Endothelial cell of umbilical vein (primary cell): ENCODE measurements at regions not wholly inside any gene's neighbourhood (a gene's known extent, or its start where the extent isn't known, plus 50 kb on each side); places are given as distances from the start of the nearest gene placed in this dataset.

Source experiments
- BruUV-seq: library from RNA; stranded (reverse); fragments of 400-500 nt; replicated peaks from 2 replicates; lab custom pipeline; 2021; lab: Mats Ljungman, UMichigan
- CTCF ChIA-PET: fragments of 300-600, 350-600 bp; sonication (Branson Sonifier 250); formaldehyde crosslinking; loops from one replicate; lab custom pipeline; 2021; ENCODE audit warnings: antibody characterized with exemption, inconsistent platforms; lab: Charles Lee
- POLR2A ChIA-PET: fragments of 300-600, 350-600 bp; sonication (Branson Sonifier 250); formaldehyde crosslinking; loops from one replicate; lab custom pipeline; 2021; ENCODE audit warnings: antibody characterized with exemption, inconsistent platforms; lab: Charles Lee
- DNase-seq: peaks from one replicate; pipeline ENCODE4 v3.0.0-alpha.2; 2011; ENCODE audit warnings: low read depth, low spot score
- FAIRE-seq: peaks from 2 replicates; lab custom pipeline; 2011; peaks lifted over from hg19 to GRCh38; lab: Jason Lieb, UNC
- H2AFZ ChIP-seq: 2 replicates; pipeline ENCODE4 v1.6.0; 2012; ENCODE audit warnings: low read depth, low read length, control low read depth, inconsistent platforms
- H3K27ac ChIP-seq: 2 replicates; pipeline ENCODE4 v1.5.1; 2011; ENCODE audit warnings: low read depth, mild to moderate bottlenecking, control low read depth, low read length, moderate library complexity; ENCODE audit not compliant: insufficient read depth
- H3K27me3 ChIP-seq, 2 experiments: 2 replicates each; pipeline versions ENCODE4 v1.6.0 to v1.6.1; 2011; ENCODE audit warnings: low read length in 2 of 2, mixed read lengths in 1 of 2; ENCODE audit not compliant: control insufficient read depth in 2 of 2, insufficient read depth in 2 of 2
- H3K36me3 ChIP-seq, 2 experiments: 2 replicates in 1 of 2; 3 replicates in 1 of 2; pipeline ENCODE4 v1.5.1; 2011; ENCODE audit warnings: low read length in 2 of 2, mild to moderate bottlenecking in 1 of 2, moderate library complexity in 1 of 2; ENCODE audit not compliant: control insufficient read depth in 2 of 2, insufficient read depth in 2 of 2; ENCODE audit errors: extremely low read depth in 1 of 2
- H3K4me1 ChIP-seq: 3 replicates; pipeline ENCODE4 v1.5.1; 2011; ENCODE audit warnings: mild to moderate bottlenecking, low read length; ENCODE audit not compliant: control insufficient read depth, insufficient read depth; ENCODE audit errors: extremely low read depth
- H3K4me2 ChIP-seq: 2 replicates; pipeline ENCODE4 v1.6.1; 2011; ENCODE audit warnings: low read length, control low read depth, mixed read lengths; ENCODE audit not compliant: insufficient read depth
- H3K4me3 ChIP-seq, 3 experiments: fragments of 200-600 bp in 1 of 3; sonication (generic), shearing (Covaris generic) in 1 of 3; replicated peaks in 1 of 3; 2 replicates each; pipeline ENCODE4 v1.5.1; 2011 to 2016; ENCODE audit warnings: control low read depth in 3 of 3, low read length in 3 of 3, mild to moderate bottlenecking in 2 of 3, inconsistent platforms in 1 of 3, low read depth in 1 of 3, moderate library complexity in 1 of 3; ENCODE audit not compliant: insufficient read depth in 1 of 3
- H3K79me2 ChIP-seq: 2 replicates; pipeline ENCODE4 v1.6.0; 2012; ENCODE audit warnings: low read length, inconsistent platforms; ENCODE audit not compliant: control insufficient read depth, insufficient read depth
- H3K9ac ChIP-seq: replicated peaks from 2 replicates; pipeline ENCODE3; 2011; ENCODE audit warnings: low read length, control low read depth; ENCODE audit not compliant: insufficient read depth; ENCODE audit errors: extremely low read depth
- H3K9me1 ChIP-seq: replicated peaks from 3 replicates; pipeline ENCODE4 v1.6.0; 2011; ENCODE audit warnings: mild to moderate bottlenecking, low read length; ENCODE audit not compliant: control insufficient read depth, insufficient read depth; ENCODE audit errors: extremely low read depth
- H3K9me3 ChIP-seq: replicated peaks from 2 replicates; pipeline ENCODE4 v1.5.1; 2012; ENCODE audit warnings: low read length, inconsistent platforms; ENCODE audit not compliant: control insufficient read depth, insufficient read depth
- H4K20me1 ChIP-seq: replicated peaks from 2 replicates; pipeline ENCODE3; 2011; ENCODE audit warnings: mild to moderate bottlenecking, low read length; ENCODE audit not compliant: control insufficient read depth, insufficient read depth; ENCODE audit errors: extremely low read depth
- CTCF ChIP-seq, 2 donors: IDR thresholded peaks; 1 replicate in 1 of 2; 2 replicates in 1 of 2; pipeline ENCODE4 v1.5.1; 2011; ENCODE audit warnings: low read length in 2 of 2, mild to moderate bottlenecking in 2 of 2, moderate library complexity in 2 of 2, control low read depth in 1 of 2, inconsistent platforms in 1 of 2, low read depth in 1 of 2; ENCODE audit not compliant: insufficient read depth in 1 of 2; ENCODE audit errors: extremely low read depth in 1 of 2
- EZH2 ChIP-seq: IDR thresholded peaks from 2 replicates; pipeline ENCODE4 v1.6.1; 2012; ENCODE audit warnings: borderline replicate concordance, low read depth, mild to moderate bottlenecking, moderate library complexity, low read length, inconsistent platforms; ENCODE audit not compliant: severe bottlenecking
- FOS ChIP-seq: IDR thresholded peaks from 2 replicates; pipeline ENCODE4 v1.6.1; 2011; ENCODE audit warnings: mild to moderate bottlenecking, low read length, moderate library complexity, borderline replicate concordance; ENCODE audit not compliant: insufficient read depth
- GATA2 ChIP-seq: IDR thresholded peaks from 2 replicates; pipeline ENCODE4 v1.7.0; 2011; ENCODE audit warnings: low read depth, mild to moderate bottlenecking, moderate library complexity, mixed read lengths, low read length; ENCODE audit not compliant: insufficient read length, insufficient read depth
- JUN ChIP-seq: IDR thresholded peaks from 2 replicates; pipeline ENCODE4 v1.6.1; 2011; ENCODE audit warnings: borderline replicate concordance, low read depth; ENCODE audit not compliant: insufficient read length, insufficient read depth
- MAX ChIP-seq: IDR thresholded peaks from 2 replicates; pipeline ENCODE4 v1.6.1; 2011; ENCODE audit not compliant: insufficient read depth, insufficient read length
- MYC ChIP-seq: IDR thresholded peaks from one replicate; pipeline ENCODE4 v1.6.1; 2011; ENCODE audit warnings: mild to moderate bottlenecking, low read depth, low read length
- POLR2A ChIP-seq: IDR thresholded peaks from 2 replicates; pipeline ENCODE4 v1.6.1; 2012; ENCODE audit warnings: low read depth, mild to moderate bottlenecking, control low read depth, low read length
- POLR2AphosphoS5 ChIP-seq: IDR thresholded peaks from 2 replicates; pipeline ENCODE4 v1.6.1; 2012; ENCODE audit warnings: low read depth, mild to moderate bottlenecking, control low read depth, low read length, moderate library complexity; ENCODE audit not compliant: insufficient read depth
- dilution Hi-C: fragments of 300-500 bp; cut with MboI; formaldehyde crosslinking; loops from one replicate; pipeline ENCODE4 v1.15.0; 2019; ENCODE audit warnings: low sequenced_read_pairs; ENCODE audit not compliant: extremely low pct_ligation_motif_present
- intact Hi-C: fragments of 100-400 bp; cut with micrococcal nuclease; formaldehyde crosslinking; loops from one replicate; pipeline ENCODE4 v1.10.0; 2022

- H3K27me3 ChIP-seq = no peaks in the 10 kb centered on the region
- no peaks in the 10 kb centered on the region for H3K79me2 ChIP-seq
- no peak overlapping the region for H3K4me3 ChIP-seq
- H3K36me3 ChIP-seq = no peaks in the 10 kb centered on the region
- no peak overlapping the region for H3K9ac ChIP-seq
- no peak for DNase-seq
- no TSS peak for BruUV-seq
- dilution Hi-C loops (no loop called here), intact Hi-C loops (no loop called here)
- H3K27ac ChIP-seq = no peak overlapping the region
- POLR2A ChIA-PET = interaction anchor here (0.6 kb wide), 1 partner anchor 565 kb away, joined by 3 read pairs; no protein-coding TSS in a partner anchor
- H4K20me1 ChIP-seq = no peaks in the 10 kb centered on the region
- TF ChIP-seq POLR2AphosphoS5 (no peak), CTCF (IDR thresholded peaks at IDR 0.05; ENCODE audit: extremely low read depth in 1 of 2, insufficient read depth in 1 of 2, low read depth in 1 of 2, low read length in 2 of 2) (no peak), FOS (no peak), JUN (peak; percentile 36)
- H3K4me1 ChIP-seq = no peaks in the 10 kb centered on the region
- FAIRE-seq = no peak
- no peaks in the 10 kb centered on the region for H3K9me3 ChIP-seq
- H3K9me1 ChIP-seq = no peaks in the 10 kb centered on the region
- no peak overlapping the region for H3K4me2 ChIP-seq
- CTCF ChIA-PET = no interaction called here
- no peak overlapping the region for H2AFZ ChIP-seq
Observed at GRCh38 chr2:147386284-147386683, 458.5 kb upstream of the ACVR2A start.

GRCh38 chr2:147385600-147385999 lies 459.2 kb upstream of the ACVR2A start:
- Histone ChIP-seq H3K9me1 (no peaks in the 10 kb centered on the region), H3K9me3 (no peaks in the 10 kb centered on the region), H3K9ac (no peak overlapping the region), H3K4me1 (no peaks in the 10 kb centered on the region), H3K79me2 (no peaks in the 10 kb centered on the region), H3K36me3 (no peaks in the 10 kb centered on the region), H3K27ac (no peak overlapping the region), H4K20me1 (no peaks in the 10 kb centered on the region), H3K27me3 (no peaks in the 10 kb centered on the region), H3K4me3 (no peak overlapping the region), H2AFZ (no peak overlapping the region), H3K4me2 (no peak overlapping the region)
- DNase-seq (no peak), FAIRE-seq (no peak)
- BruUV-seq = no TSS peak
- TF ChIP-seq CTCF (IDR thresholded peaks at IDR 0.05; ENCODE audit: extremely low read depth in 1 of 2, insufficient read depth in 1 of 2, low read depth in 1 of 2, low read length in 2 of 2) (no peak), MYC (no peak), POLR2A (no peak), EZH2 (no peak), MAX (no peak), JUN (no peak), POLR2AphosphoS5 (no peak), FOS (no peak), GATA2 (no peak)
- POLR2A ChIA-PET = no interaction called here
- CTCF ChIA-PET = no interaction called here
- dilution Hi-C loops = no loop called here
- intact Hi-C loops = no loop called here
